Lung (tissue), 11 donors: ENCODE measurements at regions not wholly inside any gene's neighbourhood (a gene's known extent, or its start where the extent isn't known, plus 50 kb on each side); places are given as distances from the start of the nearest gene placed in this dataset.

ENCODE experiments used
- ATAC-seq: fragments of 200-7000 bp; cut with Tn5 transposase; one replicate; pipeline ENCODE4 v1.9.1; 2020; ENCODE audit warnings: moderate number of reproducible peaks; ENCODE audit not compliant: insufficient read depth, low FRiP score
- DNase-seq, 3 donors: peaks; one replicate each; pipeline ENCODE4 v3.0.0-alpha.2; 2013 to 2017
- H3K27ac ChIP-seq, 2 donors: one replicate each; pipeline ENCODE4 v1.5.1; 2013; ENCODE audit warnings: mild to moderate bottlenecking in 2 of 2, moderate library complexity in 2 of 2, control low read depth in 1 of 2, inconsistent platforms in 1 of 2, low read depth in 1 of 2, low read length in 1 of 2
- H3K27me3 ChIP-seq, 3 donors: one replicate each; pipeline ENCODE4 v1.5.1; 2013; ENCODE audit warnings: low read length in 2 of 3; ENCODE audit not compliant: control insufficient read depth in 3 of 3, insufficient read depth in 3 of 3
- H3K36me3 ChIP-seq, 4 donors: one replicate each; pipeline ENCODE4 v1.5.1; 2013; ENCODE audit warnings: low read length in 4 of 4, mild to moderate bottlenecking in 1 of 4, moderate library complexity in 1 of 4; ENCODE audit not compliant: control insufficient read depth in 4 of 4, insufficient read depth in 4 of 4
- H3K4me1 ChIP-seq, 5 donors: one replicate each; pipeline ENCODE4 v1.5.1; 2013; ENCODE audit warnings: low read length in 5 of 5, mild to moderate bottlenecking in 2 of 5, moderate library complexity in 1 of 5; ENCODE audit not compliant: control insufficient read depth in 5 of 5, insufficient read depth in 5 of 5
- H3K4me3 ChIP-seq: one replicate; pipeline ENCODE4 v1.5.1; 2013; ENCODE audit warnings: mild to moderate bottlenecking, control low read depth, moderate library complexity
- H3K9ac ChIP-seq, 2 donors: one replicate each; pipeline ENCODE4 v1.5.1; 2013; ENCODE audit warnings: low read length in 2 of 2, control low read depth in 1 of 2; ENCODE audit not compliant: insufficient read depth in 1 of 2
- H3K9me3 ChIP-seq, 4 donors: one replicate each; pipeline ENCODE4 v1.5.1; 2013; ENCODE audit warnings: low read length in 3 of 4, mild to moderate bottlenecking in 1 of 4, moderate library complexity in 1 of 4; ENCODE audit not compliant: control insufficient read depth in 4 of 4, insufficient read depth in 3 of 4
- WGBS, 2 donors: extraction: QIAGEN DNeasy Blood & Tissue Kit; methylation state at CpG; one replicate each; pipeline ENCODE4 v1.1.7; 2013; 5-methylcytosine and 5-hydroxymethylcytosine counted together
- TF ChIP-seq, protein P1 (sequence below): IDR thresholded peaks from 2 replicates; pipeline ENCODE4 v1.5.1; 2012; ENCODE audit warnings: mild to moderate bottlenecking; ENCODE audit errors: control extremely low read depth, extremely low read depth
- donor health status: control.
- donor health status: control.
- donor health status: Bipolar disorder and iron deficiency.
- donor health status: healthy.
- donor health status: DM: yes; HTN: yes; CAD: no.

DNA sequence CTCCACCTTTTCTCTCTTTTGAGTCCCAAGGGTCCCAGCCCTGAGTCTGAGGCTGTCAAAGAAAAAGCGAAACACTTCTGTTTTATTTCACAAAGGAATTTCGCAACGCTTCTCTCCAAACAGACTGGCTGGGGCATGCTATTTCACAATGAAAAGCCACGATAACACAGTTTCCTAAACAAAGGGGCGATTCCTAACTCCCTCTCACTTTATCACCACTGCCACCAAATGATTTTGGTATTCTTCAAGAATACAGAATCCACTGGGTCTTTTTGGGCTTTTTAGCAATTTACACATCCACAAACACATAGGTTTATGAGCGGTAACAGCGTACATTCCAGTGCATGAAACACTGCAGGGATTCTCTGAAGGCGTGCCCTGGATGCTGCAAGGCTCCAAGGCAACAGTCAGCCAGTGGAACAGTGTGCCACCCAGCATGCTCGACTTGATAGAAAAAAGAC, 161.2 kb downstream of the DAD1 start:
- peak overlapping the region in 1 of 2 donors; percentile 74 for H3K27ac ChIP-seq
- no peaks in the 10 kb centered on the region for H3K27me3 ChIP-seq
- TF ChIP-seq, protein P1, sequence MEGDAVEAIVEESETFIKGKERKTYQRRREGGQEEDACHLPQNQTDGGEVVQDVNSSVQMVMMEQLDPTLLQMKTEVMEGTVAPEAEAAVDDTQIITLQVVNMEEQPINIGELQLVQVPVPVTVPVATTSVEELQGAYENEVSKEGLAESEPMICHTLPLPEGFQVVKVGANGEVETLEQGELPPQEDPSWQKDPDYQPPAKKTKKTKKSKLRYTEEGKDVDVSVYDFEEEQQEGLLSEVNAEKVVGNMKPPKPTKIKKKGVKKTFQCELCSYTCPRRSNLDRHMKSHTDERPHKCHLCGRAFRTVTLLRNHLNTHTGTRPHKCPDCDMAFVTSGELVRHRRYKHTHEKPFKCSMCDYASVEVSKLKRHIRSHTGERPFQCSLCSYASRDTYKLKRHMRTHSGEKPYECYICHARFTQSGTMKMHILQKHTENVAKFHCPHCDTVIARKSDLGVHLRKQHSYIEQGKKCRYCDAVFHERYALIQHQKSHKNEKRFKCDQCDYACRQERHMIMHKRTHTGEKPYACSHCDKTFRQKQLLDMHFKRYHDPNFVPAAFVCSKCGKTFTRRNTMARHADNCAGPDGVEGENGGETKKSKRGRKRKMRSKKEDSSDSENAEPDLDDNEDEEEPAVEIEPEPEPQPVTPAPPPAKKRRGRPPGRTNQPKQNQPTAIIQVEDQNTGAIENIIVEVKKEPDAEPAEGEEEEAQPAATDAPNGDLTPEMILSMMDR: no peak
- 15 to 26% methylated on average over 9 of the region's 9 CpGs for WGBS, 2 donors
- DNase-seq (peak; percentile 63 to 92 (median 91)), ATAC-seq (peak; percentile 32)
- no peaks in the 10 kb centered on the region for H3K9me3 ChIP-seq
- no peak overlapping the region for H3K4me3 ChIP-seq
- H3K4me1 ChIP-seq: peaks cover 3 to 47% (median 10%) of the 10 kb centered on the region in 5 donors
- H3K9ac ChIP-seq: no peak overlapping the region
- no peaks in the 10 kb centered on the region for H3K36me3 ChIP-seq

DNA sequence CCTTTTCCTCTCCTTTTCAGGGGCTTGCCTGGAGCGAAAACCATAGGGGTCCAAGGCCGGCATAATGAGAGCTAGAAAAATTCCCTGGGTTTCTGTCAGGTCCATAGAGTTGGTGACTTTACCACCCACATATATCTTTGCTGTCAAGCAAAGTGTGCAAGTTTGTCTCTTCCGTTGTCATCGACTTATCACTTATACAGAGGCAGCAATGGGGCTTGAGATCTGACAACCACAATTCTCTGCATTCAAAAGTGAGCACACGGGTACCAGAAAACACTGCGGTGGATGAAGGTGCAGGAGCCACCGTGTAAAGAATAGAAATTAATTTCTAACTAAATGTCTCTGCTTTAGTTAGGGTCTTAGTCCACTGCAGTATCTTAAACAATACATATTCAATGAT, 162.3 kb downstream of the DAD1 start:
- DNase-seq (no peak), ATAC-seq (no peak)
- WGBS, 2 donors: 72 to 78% methylated on average over 7 of the region's 7 CpGs
- TF ChIP-seq, protein P1: no peak
- Histone ChIP-seq H3K36me3 (no peaks in the 10 kb centered on the region), H3K9me3 (no peaks in the 10 kb centered on the region), H3K27ac (no peak overlapping the region), H3K4me1 (peaks cover 0 to 37% (median 5%) of the 10 kb centered on the region in 5 donors), H3K4me3 (no peak overlapping the region), H3K9ac (no peak overlapping the region), H3K27me3 (no peaks in the 10 kb centered on the region)

- DNase-seq (no peak), ATAC-seq (no peak)
- no peaks in the 10 kb centered on the region for H3K36me3 ChIP-seq
- no peak overlapping the region for H3K27ac ChIP-seq
- WGBS, 2 donors: 54 to 67% methylated on average over 4 of the region's 4 CpGs
- H3K27me3 ChIP-seq: no peaks in the 10 kb centered on the region
- no peak overlapping the region for H3K9ac ChIP-seq
- no peak overlapping the region for H3K4me3 ChIP-seq
- peaks cover 0 to 23% (median 5%) of the 10 kb centered on the region in 5 donors for H3K4me1 ChIP-seq
- TF ChIP-seq, protein P1: no peak
- H3K9me3 ChIP-seq: no peaks in the 10 kb centered on the region
Observed at GRCh38 chr14:22423958-22424357, 165.1 kb downstream of the DAD1 start.

DNA sequence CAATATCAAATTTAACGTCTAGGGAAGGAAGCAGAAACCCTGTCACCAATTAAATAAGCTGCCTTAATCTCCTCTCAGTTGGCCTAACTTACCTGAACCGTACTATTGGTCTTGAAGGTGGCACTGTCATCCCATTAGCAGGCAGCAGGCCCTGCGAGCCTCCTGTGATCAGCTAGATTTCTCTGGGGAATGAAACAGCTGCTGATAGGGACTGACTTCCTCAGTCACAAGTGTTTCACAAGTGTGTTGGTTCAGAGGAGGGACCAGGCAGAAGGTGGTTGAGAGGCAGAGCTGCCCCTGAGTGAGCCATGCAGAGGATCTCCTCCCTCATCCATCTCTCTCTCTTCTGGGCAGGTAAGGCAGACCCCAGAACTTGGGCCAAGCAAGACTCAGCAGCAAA, 166.8 kb downstream of the DAD1 start:
- TF ChIP-seq, protein P1: no peak
- ATAC-seq: no peak

More for the DNA sequence above, 166.8 kb downstream of the DAD1 start:
- DNase-seq: no peak
- no peaks in the 10 kb centered on the region for H3K9me3 ChIP-seq
- 47 to 70% methylated on average over 3 of the region's 3 CpGs for WGBS, 2 donors
- no peak overlapping the region for H3K4me3 ChIP-seq
- H3K9ac ChIP-seq: no peak overlapping the region
- no peaks in the 10 kb centered on the region for H3K36me3 ChIP-seq
- H3K4me1 ChIP-seq: peaks cover 0 to 6% (median 0%) of the 10 kb centered on the region in 5 donors
- no peak overlapping the region for H3K27ac ChIP-seq
- no peaks in the 10 kb centered on the region for H3K27me3 ChIP-seq
